Kidney (tissue), 13 donors: ENCODE measurements at regions not wholly inside any gene's neighbourhood (a gene's known extent, or its start where the extent isn't known, plus 50 kb on each side); places are given as distances from the start of the nearest gene placed in this dataset.

ENCODE experiments used
- DNase-seq, 5 donors: peaks; one replicate each; pipeline ENCODE4 v3.0.0-alpha.2; 2013 to 2020
- FAIRE-seq: peaks from 2 replicates; lab custom pipeline; 2012; peaks lifted over from hg19 to GRCh38; lab: Jason Lieb, UNC
- H3K27ac ChIP-seq, 2 donors: one replicate each; pipeline ENCODE4 v1.7.0; 2013; ENCODE audit warnings: low read depth in 2 of 2, low read length in 2 of 2, inconsistent platforms in 1 of 2
- H3K27me3 ChIP-seq: one replicate; pipeline ENCODE4 v1.7.1; 2013; ENCODE audit warnings: low read length, inconsistent platforms; ENCODE audit not compliant: control insufficient read depth, insufficient read depth
- H3K36me3 ChIP-seq, 3 donors: one replicate each; pipeline versions ENCODE4 v1.7.0 to v1.7.1; 2013; ENCODE audit warnings: low read length in 3 of 3, control low read depth in 1 of 3, inconsistent platforms in 1 of 3; ENCODE audit not compliant: insufficient read depth in 3 of 3, control insufficient read depth in 2 of 3
- H3K4me1 ChIP-seq, 3 donors: one replicate each; pipeline versions ENCODE4 v1.7.0 to v1.7.1; 2013; ENCODE audit warnings: low read length in 3 of 3, inconsistent platforms in 1 of 3, low read depth in 1 of 3; ENCODE audit not compliant: control insufficient read depth in 2 of 3, insufficient read depth in 2 of 3
- H3K4me3 ChIP-seq, 3 donors: one replicate each; pipeline versions ENCODE4 v1.7.0 to v1.8.1; 2013; ENCODE audit warnings: low read length in 3 of 3, control low read depth in 1 of 3, inconsistent platforms in 1 of 3
- H3K9ac ChIP-seq, 3 donors: one replicate each; pipeline versions ENCODE4 v1.7.0 to v1.7.1; 2013; ENCODE audit warnings: low read length in 3 of 3, control low read depth in 1 of 3, inconsistent platforms in 1 of 3
- H3K9me3 ChIP-seq, 3 donors: one replicate each; pipeline versions ENCODE4 v1.7.0 to v1.7.1; 2013; ENCODE audit warnings: low read length in 3 of 3, control low read depth in 1 of 3, inconsistent platforms in 1 of 3; ENCODE audit not compliant: control insufficient read depth in 2 of 3, insufficient read depth in 1 of 3
- CTCF ChIP-seq: IDR thresholded peaks from 3 replicates; pipeline ENCODE4 v1.5.1; 2012; ENCODE audit warnings: mild to moderate bottlenecking, moderate library complexity, borderline replicate concordance; ENCODE audit not compliant: insufficient read depth; ENCODE audit errors: extremely low read depth
- intact Hi-C: fragments of 100-400 bp; cut with DNase I; formaldehyde crosslinking; loops from one replicate; pipeline ENCODE4 v1.11.1; 2022
- donor health status: control.
- donor health status: control.
- donor health status: control.
- donor health status: control.
- donor health status: control.
- donor health status: DM: yes; HTN: yes; CAD: no.
- donor health status: Normal renal cell carcinoma (clear cell type).

- no peaks in the 10 kb centered on the region for H3K36me3 ChIP-seq
- no peak overlapping the region for H3K9ac ChIP-seq
- H3K27me3 ChIP-seq = no peaks in the 10 kb centered on the region
- DNase-seq (no peak), FAIRE-seq (no peak)
- H3K4me1 ChIP-seq = peaks cover 0 to 3% (median 0%) of the 10 kb centered on the region in 3 donors
- H3K9me3 ChIP-seq = peaks cover 0 to 2% (median 0%) of the 10 kb centered on the region in 3 donors
- intact Hi-C loops = no loop called here
- no peak overlapping the region for H3K27ac ChIP-seq
- no peak for TF ChIP-seq CTCF
- no peak overlapping the region for H3K4me3 ChIP-seq
These were observed 79.8 kb upstream of the BOD1 start for GRCh38 chr5:173696216-173696615.

DNA sequence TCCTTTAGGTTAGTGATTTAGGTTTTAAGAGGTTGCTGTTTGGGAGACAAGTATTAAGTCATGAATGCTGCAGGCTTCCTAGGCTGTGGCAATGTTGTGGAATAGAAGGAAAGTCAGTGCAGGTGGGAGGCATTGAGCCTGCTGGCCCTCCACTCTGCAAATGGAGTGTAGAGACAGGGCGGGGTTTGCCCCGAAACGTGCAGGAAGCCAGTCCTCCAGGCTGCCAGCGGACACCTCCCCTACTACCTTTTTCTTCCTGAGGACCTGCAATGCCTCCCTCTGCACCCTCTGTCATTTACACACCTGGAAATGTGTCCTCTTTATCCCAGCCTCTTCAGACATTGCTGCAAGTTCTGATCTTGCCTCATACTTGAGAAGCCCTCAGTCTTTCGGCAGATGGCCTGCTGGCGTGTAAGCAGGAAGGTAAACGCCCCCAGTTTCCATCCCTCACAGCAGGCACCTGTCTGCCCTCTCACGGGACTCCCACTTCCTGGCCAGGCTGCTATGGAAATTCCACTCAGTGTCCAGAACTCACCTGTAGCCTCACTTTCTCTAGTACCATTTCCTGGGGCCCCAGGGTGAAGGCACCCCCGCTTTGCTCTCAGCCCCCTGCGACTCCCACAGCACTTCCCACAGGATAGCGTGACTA, 81.6 kb upstream of the BOD1 start:
- DNase-seq (peak in 1 of 5 donors; percentile 37), FAIRE-seq (no peak)

GRCh38 chr5:173699966-173700365, 83.5 kb upstream of the BOD1 start:
- Histone ChIP-seq H3K4me3 (no peak overlapping the region), H3K4me1 (peaks cover 0 to 4% (median 3%) of the 10 kb centered on the region in 3 donors), H3K27me3 (no peaks in the 10 kb centered on the region), H3K27ac (no peak overlapping the region), H3K9me3 (no peaks in the 10 kb centered on the region), H3K9ac (no peak overlapping the region), H3K36me3 (no peaks in the 10 kb centered on the region)
- intact Hi-C loops = no loop called here
- DNase-seq (no peak), FAIRE-seq (no peak)
- no peak for TF ChIP-seq CTCF

More for the DNA sequence above, 81.6 kb upstream of the BOD1 start:
- no peak for TF ChIP-seq CTCF
- H3K4me3 ChIP-seq = no peak overlapping the region
- no peak overlapping the region for H3K27ac ChIP-seq
- intact Hi-C loops = no loop called here
- H3K9me3 ChIP-seq = peaks cover 0 to 2% (median 0%) of the 10 kb centered on the region in 3 donors
- peaks cover 0 to 3% (median 0%) of the 10 kb centered on the region in 3 donors for H3K4me1 ChIP-seq
- H3K9ac ChIP-seq = no peak overlapping the region
- no peaks in the 10 kb centered on the region for H3K36me3 ChIP-seq
- no peaks in the 10 kb centered on the region for H3K27me3 ChIP-seq
